Prostate gland (tissue), 2 donors: ENCODE measurements at regions not wholly inside any gene's neighbourhood (a gene's known extent, or its start where the extent isn't known, plus 50 kb on each side); places are given as distances from the start of the nearest gene placed in this dataset.

Source experiments
- DNase-seq: peaks from one replicate; pipeline ENCODE4 v3.0.0-alpha.2; 2019; ENCODE audit warnings: low spot score
- H3K27ac ChIP-seq, 2 donors: fragments of 200-600 bp; sonication (generic); 2 replicates each; pipeline ENCODE4 v1.5.1; 2017 to 2019
- H3K27me3 ChIP-seq: fragments of 200-600 bp; sonication (generic); replicated peaks from 2 replicates; pipeline ENCODE4 v1.5.1; 2019; ENCODE audit not compliant: insufficient read depth
- H3K36me3 ChIP-seq, 2 donors: fragments of 200-600 bp; sonication (generic); 1 replicate in 1 of 2; 2 replicates in 1 of 2; pipeline versions ENCODE4 v1.5.1 to v1.8.1; 2017 to 2019
- H3K4me1 ChIP-seq: fragments of 200-600 bp; sonication (generic); replicated peaks from 2 replicates; pipeline ENCODE4 v1.5.1; 2019
- H3K4me3 ChIP-seq, 2 donors: fragments of 200-600 bp; sonication (generic); 2 replicates each; pipeline ENCODE4 v1.5.1; 2017 to 2019
- H3K9me3 ChIP-seq: fragments of 200-600 bp; sonication (generic); 2 replicates; pipeline ENCODE4 v1.5.1; 2017
- CTCF ChIP-seq, 4 experiments: fragments of 200-600 bp in 2 of 4; fragments of 450-650 bp in 2 of 4; sonication (generic) in 2 of 4; IDR thresholded peaks; 1 replicate in 3 of 4; 2 replicates in 1 of 4; pipeline ENCODE4 v1.5.1; 2016 to 2019; ENCODE audit warnings: antibody characterized with exemption in 4 of 4, mild to moderate bottlenecking in 2 of 4, moderate library complexity in 2 of 4
- POLR2A ChIP-seq: fragments of 450-650 bp; IDR thresholded peaks from one replicate; pipeline ENCODE4 v1.6.1; 2016; ENCODE audit warnings: antibody characterized with exemption, mild to moderate bottlenecking
- POLR2AphosphoS5 ChIP-seq: sonication (generic); formaldehyde crosslinking; IDR thresholded peaks from one replicate; pipeline ENCODE4 v1.6.1; 2017; ENCODE audit warnings: antibody characterized with exemption
- WGBS: methylation state at CpG from one replicate; pipeline ENCODE4 v1.1.5; 2018; 5-methylcytosine and 5-hydroxymethylcytosine counted together
- intact Hi-C: fragments of 100-400 bp; cut with DNase I; formaldehyde crosslinking; loops from one replicate; pipeline ENCODE4 v1.14.2; 2022

GRCh38 chr3:187822402-187822801 lies 77.1 kb upstream of the BCL6 start:
- no peak overlapping the region for H3K4me3 ChIP-seq
- H3K9me3 ChIP-seq, result no peaks in the 10 kb centered on the region
- no peaks in the 10 kb centered on the region for H3K27me3 ChIP-seq
- no peaks in the 10 kb centered on the region for H3K4me1 ChIP-seq
- intact Hi-C loops, result no loop called here
- no peak overlapping the region for H3K27ac ChIP-seq
- no peak for DNase-seq
- no peaks in the 10 kb centered on the region for H3K36me3 ChIP-seq
- TF ChIP-seq POLR2AphosphoS5 (no peak), CTCF (IDR thresholded peaks at IDR 0.05) (no peak), POLR2A (no peak)

DNA sequence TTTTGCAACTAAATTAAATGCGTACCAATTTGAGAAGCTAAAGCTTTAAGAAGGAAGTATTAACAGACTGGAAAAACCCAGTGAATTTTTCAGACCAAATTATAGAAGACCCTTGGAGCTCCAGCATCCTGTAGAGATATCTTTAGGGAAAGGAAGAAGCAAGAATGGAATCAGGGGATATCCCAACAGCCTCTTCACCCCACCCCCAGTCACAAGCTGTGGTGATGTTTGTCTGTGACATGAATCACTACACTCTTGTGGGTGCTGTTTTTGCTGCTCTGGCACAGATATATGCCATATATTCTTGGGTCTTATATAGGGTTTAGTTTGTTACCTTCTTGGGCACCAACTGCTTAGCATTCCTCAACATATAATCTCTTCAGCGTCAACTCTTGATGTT lies 78.5 kb upstream of the BCL6 start:
- Histone ChIP-seq H3K4me3 (no peak overlapping the region), H3K36me3 (no peaks in the 10 kb centered on the region), H3K9me3 (no peaks in the 10 kb centered on the region), H3K27me3 (no peaks in the 10 kb centered on the region), H3K4me1 (no peaks in the 10 kb centered on the region), H3K27ac (no peak overlapping the region)
- WGBS, result 99% methylated on average over 2 of the region's 2 CpGs
- TF ChIP-seq POLR2AphosphoS5 (no peak), POLR2A (no peak), CTCF (IDR thresholded peaks at IDR 0.05) (no peak)
- intact Hi-C loops, result no loop called here
- no peak for DNase-seq

GRCh38 chr3:187827723-187828122 lies 82.5 kb upstream of the BCL6 start:
- DNase-seq, result no peak
- no peaks in the 10 kb centered on the region for H3K36me3 ChIP-seq
- H3K4me1 ChIP-seq, result no peaks in the 10 kb centered on the region
- no peaks in the 10 kb centered on the region for H3K27me3 ChIP-seq
- H3K4me3 ChIP-seq, result no peak overlapping the region
- intact Hi-C loops, result no loop called here
- no peak for TF ChIP-seq POLR2A
- TF ChIP-seq POLR2AphosphoS5, result no peak
- no peak for TF ChIP-seq CTCF (IDR thresholded peaks at IDR 0.05)
- H3K27ac ChIP-seq, result no peak overlapping the region
- WGBS, result 80% methylated on average over 2 of the region's 2 CpGs
- no peaks in the 10 kb centered on the region for H3K9me3 ChIP-seq

GRCh38 chr3:187828579-187829452 lies 83.5 kb upstream of the BCL6 start:
- DNase-seq, result no peak
- Histone ChIP-seq H3K9me3 (no peaks in the 10 kb centered on the region), H3K27ac (no peak overlapping the region), H3K4me1 (no peaks in the 10 kb centered on the region), H3K27me3 (no peaks in the 10 kb centered on the region), H3K4me3 (no peak overlapping the region), H3K36me3 (no peaks in the 10 kb centered on the region)
- WGBS, result 79% methylated on average over 7 of the region's 7 CpGs
- intact Hi-C loops, result no loop called here
- TF ChIP-seq POLR2A (no peak), CTCF (IDR thresholded peaks at IDR 0.05) (no peak), POLR2AphosphoS5 (no peak)

DNA sequence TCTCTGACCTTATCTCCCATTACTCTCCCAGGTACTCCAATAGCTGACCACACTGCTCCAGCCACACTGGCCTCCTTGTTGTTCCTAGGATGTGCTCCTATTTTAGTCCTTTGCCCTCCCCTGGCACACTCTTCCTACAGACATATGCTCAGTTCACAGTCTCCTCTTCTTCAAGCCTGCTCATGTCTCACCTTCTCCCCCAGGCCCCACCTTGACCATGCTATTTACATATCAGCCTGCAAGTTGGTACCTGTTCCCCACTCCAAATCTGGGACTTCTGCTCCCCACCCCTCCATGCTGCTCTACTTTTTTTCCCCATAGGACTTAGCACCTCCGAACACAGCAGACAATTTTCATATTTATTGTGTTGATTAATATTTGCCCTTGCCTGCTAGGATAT lies 84.9 kb upstream of the BCL6 start:
- DNase-seq, result no peak
- Histone ChIP-seq H3K4me3 (no peak overlapping the region), H3K4me1 (no peaks in the 10 kb centered on the region), H3K27ac (no peak overlapping the region), H3K9me3 (no peaks in the 10 kb centered on the region), H3K27me3 (no peaks in the 10 kb centered on the region), H3K36me3 (no peaks in the 10 kb centered on the region)
- intact Hi-C loops, result no loop called here
- TF ChIP-seq POLR2A (no peak), CTCF (IDR thresholded peaks at IDR 0.05) (no peak), POLR2AphosphoS5 (no peak)
- WGBS, result 52% methylated on average over 1 of the region's 1 CpG
